Breast epithelium (tissue), 4 donors: ENCODE measurements at regions not wholly inside any gene's neighbourhood (a gene's known extent, or its start where the extent isn't known, plus 50 kb on each side); places are given as distances from the start of the nearest gene placed in this dataset.

ENCODE experiments used
- DNase-seq, 2 donors: peaks; one replicate each; pipeline ENCODE4 v3.0.0-alpha.2; 2019; ENCODE audit warnings: low spot score in 2 of 2
- H3K27ac ChIP-seq, 2 donors: fragments of 200-600 bp; sonication (generic) in 1 of 2; one replicate each; pipeline ENCODE4 v1.5.1; 2016 to 2019; ENCODE audit warnings: mild to moderate bottlenecking in 1 of 2
- H3K27me3 ChIP-seq, 2 donors: fragments of 200-600 bp; sonication (generic) in 1 of 2; one replicate each; pipeline versions ENCODE4 v1.5.1 to v1.6.0; 2017 to 2019; ENCODE audit warnings: control low read depth in 1 of 2, mild to moderate bottlenecking in 1 of 2
- H3K36me3 ChIP-seq: fragments of 200-600 bp; one replicate; pipeline ENCODE4 v1.5.1; 2019
- H3K4me1 ChIP-seq, 2 donors: fragments of 200-600 bp; sonication (generic); one replicate each; pipeline ENCODE4 v1.5.1; 2016 to 2019; ENCODE audit warnings: control low read depth in 1 of 2
- H3K4me3 ChIP-seq, 3 donors: fragments of 200-600 bp; sonication (generic); 1 replicate in 2 of 3; 2 replicates in 1 of 3; pipeline ENCODE4 v1.5.1; 2016 to 2019; ENCODE audit warnings: mild to moderate bottlenecking in 3 of 3, moderate library complexity in 2 of 3
- H3K9me3 ChIP-seq, 2 donors: fragments of 200-600 bp; sonication (generic) in 1 of 2; one replicate each; pipeline ENCODE4 v1.5.1; 2016 to 2019; ENCODE audit warnings: control low read depth in 1 of 2
- CTCF ChIP-seq, 3 donors: fragments of 450-650 bp; IDR thresholded peaks; one replicate each; pipeline ENCODE4 v1.5.1; 2016 to 2017; ENCODE audit warnings: antibody characterized with exemption in 3 of 3, mild to moderate bottlenecking in 3 of 3, moderate library complexity in 3 of 3
- POLR2A ChIP-seq: fragments of 450-650 bp; IDR thresholded peaks from one replicate; pipeline ENCODE4 v1.6.1; 2016; ENCODE audit warnings: antibody characterized with exemption, mild to moderate bottlenecking, moderate library complexity
- POLR2AphosphoS5 ChIP-seq, 3 donors: sonication (generic); formaldehyde crosslinking; IDR thresholded peaks; one replicate each; pipeline ENCODE4 v1.6.1; 2017; ENCODE audit warnings: antibody characterized with exemption in 3 of 3
- intact Hi-C: fragments of 100-400 bp; cut with DNase I; formaldehyde crosslinking; loops from one replicate; pipeline ENCODE4 v1.15.1; 2023; ENCODE audit warnings: low total_unique reads

GRCh38 chr14:26363689-26364088 lies 234.1 kb downstream of the NOVA1 start:
- Histone ChIP-seq H3K9me3 (no peaks in the 10 kb centered on the region), H3K27me3 (no peaks in the 10 kb centered on the region), H3K4me1 (no peaks in the 10 kb centered on the region), H3K4me3 (no peak overlapping the region), H3K36me3 (no peaks in the 10 kb centered on the region), H3K27ac (no peak overlapping the region)
- DNase-seq: no peak
- intact Hi-C loops: no loop called here
- TF ChIP-seq POLR2A (no peak), CTCF (IDR thresholded peaks at IDR 0.05) (no peak), POLR2AphosphoS5 (IDR thresholded peaks at IDR 0.05) (no peak)

DNA sequence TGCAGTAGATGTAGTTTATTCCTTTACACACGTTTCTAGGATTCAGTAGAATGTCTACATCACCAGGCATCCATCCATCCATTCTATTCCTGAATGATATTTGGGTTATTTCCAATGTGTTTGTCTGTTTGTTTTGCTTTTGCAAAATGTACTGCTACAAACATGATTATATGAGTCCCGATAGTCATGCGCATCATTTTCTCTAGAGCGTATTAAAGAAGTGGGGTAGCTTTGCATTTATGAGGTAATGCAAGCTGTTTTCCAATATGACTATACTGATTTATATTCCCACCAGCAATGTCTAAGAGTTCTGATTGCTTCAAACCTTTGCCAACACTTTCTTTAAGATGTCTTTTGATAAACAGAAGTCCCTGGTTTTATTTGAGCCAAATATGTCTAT lies 253.2 kb downstream of the NOVA1 start:
- TF ChIP-seq CTCF (IDR thresholded peaks at IDR 0.05) (no peak), POLR2AphosphoS5 (IDR thresholded peaks at IDR 0.05) (no peak), POLR2A (no peak)
- H3K27ac ChIP-seq: no peak overlapping the region
- H3K4me3 ChIP-seq: no peak overlapping the region
- no peaks in the 10 kb centered on the region for H3K4me1 ChIP-seq
- no peaks in the 10 kb centered on the region for H3K27me3 ChIP-seq
- H3K9me3 ChIP-seq: no peaks in the 10 kb centered on the region
- intact Hi-C loops: no loop called here
- no peaks in the 10 kb centered on the region for H3K36me3 ChIP-seq
- no peak for DNase-seq

GRCh38 chr14:26339381-26339780 lies 258.5 kb downstream of the NOVA1 start:
- Histone ChIP-seq H3K4me1 (no peaks in the 10 kb centered on the region), H3K36me3 (no peaks in the 10 kb centered on the region), H3K27ac (no peak overlapping the region), H3K27me3 (no peaks in the 10 kb centered on the region), H3K4me3 (no peak overlapping the region), H3K9me3 (no peaks in the 10 kb centered on the region)
- TF ChIP-seq CTCF (IDR thresholded peaks at IDR 0.05): no peak
- no peak for TF ChIP-seq POLR2A
- no peak for TF ChIP-seq POLR2AphosphoS5 (IDR thresholded peaks at IDR 0.05)
- no peak for DNase-seq
- intact Hi-C loops: no loop called here

DNA sequence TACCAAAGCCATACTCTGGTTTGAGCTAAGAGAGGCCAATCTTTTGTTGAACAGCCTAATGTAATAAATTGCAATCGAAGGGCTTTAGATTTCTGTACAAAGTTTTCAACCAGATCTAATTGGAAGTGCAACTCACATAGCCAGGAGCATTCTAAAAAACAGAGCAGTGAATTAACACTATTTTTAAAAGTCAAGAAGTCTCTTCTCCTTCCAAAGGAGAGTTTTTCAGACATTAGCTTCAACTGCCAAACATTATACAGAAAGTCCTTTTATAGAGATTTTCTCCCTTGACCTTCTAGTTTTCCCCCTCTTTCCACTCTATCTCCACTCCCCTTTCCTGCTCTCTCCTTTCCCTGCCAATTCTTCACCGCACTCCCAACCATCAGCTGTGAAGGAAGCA lies 259.6 kb downstream of the NOVA1 start:
- intact Hi-C loops: no loop called here
- no peaks in the 10 kb centered on the region for H3K36me3 ChIP-seq
- no peak for TF ChIP-seq CTCF (IDR thresholded peaks at IDR 0.05)
- no peak for TF ChIP-seq POLR2AphosphoS5 (IDR thresholded peaks at IDR 0.05)
- no peak for TF ChIP-seq POLR2A

GRCh38 chr14:26334288-26334687 lies 263.5 kb downstream of the NOVA1 start:
- no peak for DNase-seq
- H3K27me3 ChIP-seq: no peaks in the 10 kb centered on the region
- no peaks in the 10 kb centered on the region for H3K9me3 ChIP-seq
- no peak overlapping the region for H3K4me3 ChIP-seq
- no peak overlapping the region for H3K27ac ChIP-seq
- no peak for TF ChIP-seq CTCF (IDR thresholded peaks at IDR 0.05)
- H3K36me3 ChIP-seq: no peaks in the 10 kb centered on the region
- H3K4me1 ChIP-seq: no peaks in the 10 kb centered on the region
- intact Hi-C loops: no loop called here

More for the DNA sequence above, 259.6 kb downstream of the NOVA1 start:
- H3K27ac ChIP-seq: no peak overlapping the region
- H3K4me1 ChIP-seq: no peaks in the 10 kb centered on the region
- no peak for DNase-seq
- no peaks in the 10 kb centered on the region for H3K9me3 ChIP-seq
- no peaks in the 10 kb centered on the region for H3K27me3 ChIP-seq
- H3K4me3 ChIP-seq: no peak overlapping the region
